T-helper 2 cell treated with Interferon-gamma antibody and Interleukin-4, amounts not matched to agents 5 μg/mL and 100 μg/mL, for 36 hours (primary cell): ENCODE measurements at regions not wholly inside any gene's neighbourhood (a gene's known extent, or its start where the extent isn't known, plus 50 kb on each side); places are given as distances from the start of the nearest gene placed in this dataset.
"Not testable (repeated sequence)": the region's sequence is repeated elsewhere in the genome, so short reads cannot be mapped to it uniquely, and the experiment has no call there.

Source experiments
- DNase-seq: peaks from one replicate; pipeline ENCODE4 v3.0.0; 2021; ENCODE audit warnings: low spot score
- H3K27ac Mint-ChIP-seq: one replicate; pipeline ENCODE4 v1.8.0; 2021; ENCODE audit warnings: mild to moderate bottlenecking, mixed read lengths
- H3K27me3 Mint-ChIP-seq: one replicate; pipeline ENCODE4 v1.8.0; 2021; ENCODE audit warnings: low read depth, mixed read lengths
- H3K36me3 Mint-ChIP-seq: one replicate; pipeline ENCODE4 v1.8.0; 2021; ENCODE audit warnings: low read depth, mixed read lengths
- H3K4me1 Mint-ChIP-seq: one replicate; pipeline ENCODE4 v1.8.0; 2021; ENCODE audit warnings: low read depth, mixed read lengths
- H3K4me3 Mint-ChIP-seq: one replicate; pipeline ENCODE4 v1.8.0; 2022; ENCODE audit warnings: mild to moderate bottlenecking, moderate library complexity, mixed read lengths
- H3K9me3 Mint-ChIP-seq: one replicate; pipeline ENCODE4 v1.8.0; 2021; ENCODE audit warnings: mixed read lengths

DNA sequence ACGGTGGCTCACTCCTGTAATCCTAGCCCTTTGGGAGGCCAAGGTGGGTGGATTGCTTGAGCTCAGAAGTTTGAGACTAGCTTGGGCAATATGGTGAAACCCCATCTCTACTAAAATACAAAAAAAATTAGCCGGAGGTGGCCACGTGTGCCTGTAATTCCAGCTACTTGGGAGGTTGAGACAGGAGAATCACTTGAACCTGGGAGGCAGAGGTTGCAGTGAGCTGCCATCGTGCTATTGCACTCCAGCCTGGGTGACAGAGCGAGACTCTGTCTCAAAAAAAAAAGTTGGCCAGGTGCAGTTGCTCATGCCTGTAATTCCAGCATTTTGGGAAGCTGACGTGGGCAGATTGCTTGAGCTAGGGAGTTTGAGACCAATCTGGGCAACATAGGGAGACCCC lies 79.2 kb upstream of the CLINT1 start:
- not testable (repeated sequence) for DNase-seq, H3K36me3 Mint-ChIP-seq, H3K27ac Mint-ChIP-seq, H3K4me3 Mint-ChIP-seq, H3K27me3 Mint-ChIP-seq, H3K4me1 Mint-ChIP-seq
- peaks cover 22% of the 10 kb centered on the region for H3K9me3 Mint-ChIP-seq

DNA sequence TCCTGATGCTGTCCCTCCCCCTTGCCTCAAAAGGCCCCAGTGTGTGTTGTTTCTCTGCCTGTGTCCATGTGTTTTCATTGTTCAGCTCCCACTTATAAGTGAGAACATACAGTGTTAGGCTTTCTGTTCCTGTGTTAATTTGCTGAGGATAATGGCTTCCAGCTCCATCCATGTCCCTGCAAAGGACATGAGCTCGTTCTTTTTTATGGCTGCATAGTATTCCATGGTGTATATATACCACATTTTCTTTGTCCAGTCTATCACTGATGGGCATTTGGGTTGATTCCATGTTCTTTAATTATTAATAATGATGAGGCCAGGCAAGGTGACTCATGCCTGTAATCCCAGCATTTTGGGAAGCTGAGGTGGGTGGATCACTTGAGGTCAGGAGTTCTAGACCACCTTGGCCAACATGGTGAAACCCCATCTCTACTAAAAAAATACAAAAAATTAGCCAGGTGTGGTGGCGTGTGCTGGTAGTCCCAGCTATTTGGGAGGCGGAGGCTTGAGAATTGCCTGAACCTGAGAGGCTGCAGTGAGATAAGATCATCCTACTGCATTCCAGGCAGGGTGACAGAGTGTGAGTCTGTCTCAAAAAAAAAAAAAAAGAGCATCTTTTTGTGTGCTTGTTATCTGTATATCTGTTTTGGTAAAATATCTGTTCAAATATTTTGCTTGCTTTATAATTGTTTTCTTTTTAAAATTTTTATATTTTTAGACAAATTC lies 78.0 kb upstream of the CLINT1 start:
- H3K27me3 Mint-ChIP-seq, DNase-seq, H3K4me1 Mint-ChIP-seq, H3K36me3 Mint-ChIP-seq, H3K4me3 Mint-ChIP-seq, H3K27ac Mint-ChIP-seq: not testable (repeated sequence)
- peaks cover 26% of the 10 kb centered on the region for H3K9me3 Mint-ChIP-seq

DNA sequence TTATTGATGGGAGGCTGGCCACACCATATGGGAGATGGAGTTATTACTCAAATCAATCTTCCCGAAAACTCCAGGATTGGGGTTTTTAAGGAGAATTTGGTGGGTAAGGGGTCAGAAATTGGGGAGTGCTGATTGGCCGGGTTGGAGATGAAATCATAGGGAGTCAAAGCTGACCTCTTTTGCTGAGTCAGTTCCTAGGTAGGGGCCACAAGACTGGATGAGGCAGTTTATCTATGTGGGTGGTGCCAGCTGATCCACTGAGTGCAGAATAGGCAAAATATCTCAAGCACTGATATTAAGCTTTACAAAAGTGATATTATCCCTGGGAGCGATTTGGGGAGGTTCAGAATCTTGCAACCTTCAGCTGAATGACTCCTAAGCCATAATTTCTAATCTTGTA lies 75.7 kb upstream of the CLINT1 start:
- Mint-ChIP-seq H3K4me1 (no peaks in the 10 kb centered on the region), H3K36me3 (no peaks in the 10 kb centered on the region), H3K27me3 (peaks cover 2% of the 10 kb centered on the region), H3K27ac (no peak overlapping the region), H3K4me3 (no peak overlapping the region), H3K9me3 (peaks cover 26% of the 10 kb centered on the region)
- DNase-seq: no peak

DNA sequence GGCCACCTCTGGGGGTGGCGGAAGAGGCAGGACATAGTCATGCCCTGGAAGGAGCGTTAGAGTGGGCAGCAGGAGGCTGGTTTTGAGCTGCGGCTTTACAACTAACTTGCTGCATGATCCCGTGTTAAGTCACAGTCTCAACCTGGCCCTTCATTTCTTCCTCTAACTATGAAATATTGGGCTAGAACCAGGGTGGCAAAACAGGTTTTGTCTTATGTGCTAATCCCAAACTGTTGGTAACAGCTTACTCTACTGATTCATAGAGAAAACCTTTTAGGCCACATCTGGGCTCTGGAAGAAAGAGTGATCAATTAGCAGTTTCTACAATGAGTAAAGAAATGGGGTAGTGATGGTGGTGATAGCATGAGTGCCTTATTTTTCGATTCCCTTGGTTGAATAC lies 74.1 kb upstream of the CLINT1 start:
- DNase-seq: no peak
- no peaks in the 10 kb centered on the region for H3K4me1 Mint-ChIP-seq
- no peak overlapping the region for H3K4me3 Mint-ChIP-seq
- H3K9me3 Mint-ChIP-seq: peaks cover 26% of the 10 kb centered on the region
- peaks cover 2% of the 10 kb centered on the region for H3K27me3 Mint-ChIP-seq
- H3K36me3 Mint-ChIP-seq: no peaks in the 10 kb centered on the region
- H3K27ac Mint-ChIP-seq: no peak overlapping the region

DNA sequence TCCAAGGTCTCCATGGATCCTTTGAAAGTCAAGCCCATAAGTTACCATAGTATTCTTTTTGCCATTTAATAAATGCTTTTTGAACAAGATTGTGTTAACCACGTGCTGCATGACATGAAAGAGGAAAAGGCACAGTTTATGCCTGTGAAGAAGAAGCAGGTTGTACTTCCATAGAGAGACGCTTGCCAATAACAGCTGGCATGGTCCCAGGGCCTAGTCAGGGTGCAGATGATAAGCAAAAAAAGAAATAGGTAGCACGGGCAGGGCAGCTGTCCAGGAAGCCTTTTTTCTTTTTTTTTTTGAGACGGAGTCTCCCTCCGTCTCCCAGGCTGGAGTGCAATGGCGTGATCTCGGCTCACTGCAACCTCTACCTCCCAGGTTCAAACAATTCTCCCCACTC lies 71.8 kb upstream of the CLINT1 start:
- H3K36me3 Mint-ChIP-seq: no peaks in the 10 kb centered on the region
- no peak for DNase-seq
- no peaks in the 10 kb centered on the region for H3K4me1 Mint-ChIP-seq
- no peak overlapping the region for H3K27ac Mint-ChIP-seq
- H3K4me3 Mint-ChIP-seq: no peak overlapping the region
- H3K9me3 Mint-ChIP-seq: peaks cover 24% of the 10 kb centered on the region
- peaks cover 2% of the 10 kb centered on the region for H3K27me3 Mint-ChIP-seq

DNA sequence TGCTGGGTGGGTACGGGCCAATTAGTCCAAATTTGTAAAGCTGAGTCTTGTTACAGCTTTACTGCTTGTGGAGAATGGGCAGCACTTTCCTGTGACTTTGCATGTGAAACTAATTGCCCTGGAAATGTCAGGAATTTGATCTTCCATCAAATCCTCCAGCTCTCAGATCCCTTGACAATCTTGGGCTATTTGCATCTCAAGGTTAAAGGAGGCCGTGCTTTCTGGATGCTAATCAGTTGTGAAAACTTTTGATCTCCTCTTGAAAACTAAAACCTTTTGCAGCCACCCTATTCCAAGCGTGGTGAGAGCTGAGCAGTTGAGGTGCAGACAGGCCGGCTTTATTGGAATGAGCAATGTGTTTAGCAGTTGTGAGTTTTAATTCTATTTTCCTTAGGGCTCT lies 68.0 kb upstream of the CLINT1 start:
- H3K27me3 Mint-ChIP-seq: no peaks in the 10 kb centered on the region
- peaks cover 11% of the 10 kb centered on the region for H3K4me1 Mint-ChIP-seq
- H3K9me3 Mint-ChIP-seq: no peaks in the 10 kb centered on the region
- H3K36me3 Mint-ChIP-seq: no peaks in the 10 kb centered on the region
- no peak overlapping the region for H3K4me3 Mint-ChIP-seq
- no peak for DNase-seq
- H3K27ac Mint-ChIP-seq: no peak overlapping the region

DNA sequence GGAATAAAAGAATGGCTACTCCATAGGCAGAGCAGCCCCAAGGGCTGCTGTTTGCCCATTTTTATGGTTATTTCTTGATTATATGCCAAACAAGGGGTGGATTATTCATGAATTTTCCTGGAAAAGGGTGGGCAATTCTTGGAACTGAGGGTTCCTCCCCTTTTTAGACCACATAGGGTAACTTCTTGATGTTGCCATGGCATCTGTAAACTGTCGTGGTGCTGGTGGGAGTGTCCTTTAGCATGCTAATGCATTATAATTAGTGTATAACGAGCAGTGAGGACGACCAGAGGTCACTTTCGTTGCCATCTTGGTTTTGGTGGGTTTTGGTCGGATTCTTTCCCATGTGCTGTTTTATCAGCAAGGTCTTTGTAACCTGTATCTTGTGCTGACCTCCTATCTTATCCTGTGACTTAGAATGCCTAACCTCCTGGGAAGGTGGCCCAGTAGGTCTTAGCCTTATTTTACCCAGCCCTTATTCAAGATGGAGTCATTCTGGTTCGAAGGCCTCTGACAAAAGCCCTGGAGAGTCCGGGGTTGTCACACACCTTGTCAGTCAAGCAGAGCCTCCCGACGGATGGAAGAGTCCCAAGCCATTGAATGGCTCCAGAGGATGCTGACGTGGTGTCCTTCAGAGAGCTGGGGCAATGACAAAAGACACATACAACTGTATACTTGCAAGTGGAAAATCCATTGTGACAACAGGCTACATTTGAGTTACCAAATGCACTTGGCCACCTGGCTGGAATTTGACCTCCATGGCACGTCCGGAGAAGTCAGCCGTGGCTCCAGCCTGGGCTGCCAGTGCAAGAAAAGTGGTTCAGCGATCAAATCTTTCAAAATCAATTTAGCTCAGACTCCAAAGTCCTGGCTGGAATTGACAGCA lies 67.1 kb upstream of the CLINT1 start:
- no peak overlapping the region for H3K27ac Mint-ChIP-seq
- H3K36me3 Mint-ChIP-seq: no peaks in the 10 kb centered on the region
- DNase-seq: no peak
- H3K27me3 Mint-ChIP-seq: no peaks in the 10 kb centered on the region
- no peaks in the 10 kb centered on the region for H3K9me3 Mint-ChIP-seq
- H3K4me1 Mint-ChIP-seq: peaks cover 11% of the 10 kb centered on the region
- no peak overlapping the region for H3K4me3 Mint-ChIP-seq

DNA sequence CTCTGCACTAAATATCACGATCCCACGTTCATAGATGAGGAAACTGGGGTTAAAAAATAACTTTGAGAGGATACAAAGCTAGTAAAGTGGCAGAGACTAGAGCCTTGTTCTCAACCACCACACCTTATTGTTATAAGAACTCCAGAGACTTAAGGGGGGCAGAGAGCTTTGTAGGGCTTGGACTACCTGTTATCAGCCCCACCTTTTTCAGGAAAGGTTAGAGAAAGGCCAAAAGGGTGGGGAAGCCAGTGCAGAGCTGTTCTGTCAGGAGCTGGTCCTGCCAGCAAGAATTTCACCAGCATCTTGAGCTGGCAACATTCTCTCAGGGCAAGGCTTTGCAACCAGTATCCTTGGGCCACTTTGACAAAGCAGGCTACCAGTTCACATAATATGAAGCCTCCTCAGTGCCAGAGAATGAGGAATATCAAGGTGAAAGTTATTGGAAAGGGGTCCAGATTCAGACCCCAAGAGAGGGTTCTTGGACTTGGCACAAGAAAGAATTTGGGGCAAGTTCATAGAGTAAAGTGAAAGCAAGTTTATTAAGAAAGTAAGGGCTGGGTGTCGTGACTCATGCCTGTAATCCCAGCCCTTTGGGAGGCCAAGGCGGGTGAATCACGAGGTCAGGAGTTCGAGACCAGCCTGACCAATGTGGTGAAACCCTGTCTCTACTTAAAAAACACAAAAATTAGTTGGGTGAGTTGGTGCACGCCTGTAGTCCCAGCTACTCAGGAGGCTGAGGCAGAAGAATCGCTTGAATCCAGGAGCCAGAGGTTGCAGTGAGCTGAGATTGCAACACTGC lies 66.2 kb upstream of the CLINT1 start:
- no peaks in the 10 kb centered on the region for H3K9me3 Mint-ChIP-seq
- no peak overlapping the region for H3K27ac Mint-ChIP-seq
- no peaks in the 10 kb centered on the region for H3K36me3 Mint-ChIP-seq
- peaks cover 14% of the 10 kb centered on the region for H3K4me1 Mint-ChIP-seq
- no peak overlapping the region for H3K4me3 Mint-ChIP-seq
- no peaks in the 10 kb centered on the region for H3K27me3 Mint-ChIP-seq
- DNase-seq: no peak

DNA sequence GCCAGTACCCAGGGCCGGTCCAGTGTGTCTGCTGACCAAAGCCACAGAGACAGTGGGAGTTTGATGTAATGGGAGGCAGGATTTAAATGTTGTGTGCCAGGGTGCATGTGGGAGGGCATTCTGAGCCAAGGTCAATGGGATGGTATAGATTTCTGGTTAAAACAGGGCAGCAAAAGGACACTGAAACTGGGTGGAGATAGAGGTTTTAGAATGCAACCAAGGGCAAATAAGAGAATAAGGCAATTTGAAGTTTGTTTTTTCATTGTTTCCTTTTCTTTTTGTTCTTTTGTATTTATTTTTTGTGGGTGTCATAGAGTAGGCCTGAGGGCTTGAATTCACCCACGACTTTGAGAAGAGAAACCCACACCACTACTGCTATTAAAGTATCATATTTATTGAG lies 65.5 kb upstream of the CLINT1 start:
- Mint-ChIP-seq H3K4me3 (no peak overlapping the region), H3K27me3 (no peaks in the 10 kb centered on the region), H3K4me1 (peaks cover 21% of the 10 kb centered on the region), H3K27ac (no peak overlapping the region), H3K9me3 (no peaks in the 10 kb centered on the region), H3K36me3 (no peaks in the 10 kb centered on the region)
- DNase-seq: no peak

DNA sequence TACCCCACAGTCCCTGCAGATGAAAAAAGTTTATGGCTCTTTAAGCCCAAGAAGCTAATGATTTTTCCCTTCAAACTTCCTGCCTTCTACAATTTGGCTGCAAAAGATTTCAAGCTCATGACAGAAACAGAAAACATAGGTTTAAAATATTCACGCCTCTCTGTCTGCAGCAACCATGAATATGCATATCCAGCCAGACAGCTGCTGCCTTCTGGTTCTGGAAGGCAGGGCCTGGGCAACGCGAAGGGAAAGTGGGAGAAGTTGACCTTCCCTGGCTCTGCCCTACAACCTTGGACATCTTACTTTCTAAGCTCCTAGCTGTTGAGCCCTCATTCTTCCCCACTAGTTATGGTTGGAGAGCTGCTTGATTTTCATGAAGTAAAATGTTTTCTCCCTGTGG lies 64.8 kb upstream of the CLINT1 start:
- DNase-seq: no peak
- no peak overlapping the region for H3K27ac Mint-ChIP-seq
- H3K9me3 Mint-ChIP-seq: no peaks in the 10 kb centered on the region
- H3K4me3 Mint-ChIP-seq: no peak overlapping the region
- H3K27me3 Mint-ChIP-seq: no peaks in the 10 kb centered on the region
- peaks cover 28% of the 10 kb centered on the region for H3K4me1 Mint-ChIP-seq
- H3K36me3 Mint-ChIP-seq: no peaks in the 10 kb centered on the region

DNA sequence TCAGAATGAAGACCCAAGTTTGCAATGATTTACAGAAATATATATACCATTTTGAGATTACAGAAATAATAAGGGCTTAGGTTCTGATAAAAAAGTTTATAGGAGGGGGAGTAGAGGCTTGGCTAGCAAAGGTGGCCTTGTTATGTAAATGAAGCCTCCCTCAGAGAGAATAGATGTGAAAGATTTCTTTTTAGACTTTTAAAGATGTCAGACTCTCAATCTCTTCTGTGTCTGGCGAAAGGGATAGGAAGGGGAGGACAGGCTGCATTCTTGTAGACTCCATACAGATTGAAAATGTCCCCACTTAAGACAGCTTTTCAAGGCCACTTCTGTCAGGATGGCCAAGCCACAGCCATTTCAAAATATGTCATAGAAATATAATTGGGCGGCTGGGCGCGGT lies 63.1 kb upstream of the CLINT1 start:
- Mint-ChIP-seq H3K27me3 (no peaks in the 10 kb centered on the region), H3K4me1 (peaks cover 42% of the 10 kb centered on the region), H3K4me3 (no peak overlapping the region), H3K9me3 (no peaks in the 10 kb centered on the region), H3K36me3 (no peaks in the 10 kb centered on the region), H3K27ac (no peak overlapping the region)
- no peak for DNase-seq

DNA sequence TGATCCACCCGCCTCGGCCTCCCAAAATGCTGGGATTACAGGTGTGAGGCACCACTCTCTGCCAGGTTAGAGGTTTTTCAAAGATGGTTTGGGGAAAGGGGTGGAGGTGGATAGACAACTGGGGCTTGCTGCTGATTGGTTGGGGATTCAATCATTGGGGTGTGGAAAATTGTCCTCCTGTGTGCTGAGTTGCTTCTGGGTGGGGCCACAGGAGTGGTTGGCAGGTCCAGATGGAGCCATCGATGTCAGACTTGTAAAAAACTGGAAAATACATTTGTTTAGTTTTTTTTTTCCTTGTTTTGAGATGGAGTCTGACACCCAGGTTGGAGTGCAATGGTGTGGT lies 61.9 kb upstream of the CLINT1 start:
- Mint-ChIP-seq H3K4me3 (no peak overlapping the region), H3K27ac (no peak overlapping the region), H3K9me3 (no peaks in the 10 kb centered on the region), H3K4me1 (peaks cover 42% of the 10 kb centered on the region), H3K27me3 (no peaks in the 10 kb centered on the region), H3K36me3 (no peaks in the 10 kb centered on the region)
- no peak for DNase-seq

DNA sequence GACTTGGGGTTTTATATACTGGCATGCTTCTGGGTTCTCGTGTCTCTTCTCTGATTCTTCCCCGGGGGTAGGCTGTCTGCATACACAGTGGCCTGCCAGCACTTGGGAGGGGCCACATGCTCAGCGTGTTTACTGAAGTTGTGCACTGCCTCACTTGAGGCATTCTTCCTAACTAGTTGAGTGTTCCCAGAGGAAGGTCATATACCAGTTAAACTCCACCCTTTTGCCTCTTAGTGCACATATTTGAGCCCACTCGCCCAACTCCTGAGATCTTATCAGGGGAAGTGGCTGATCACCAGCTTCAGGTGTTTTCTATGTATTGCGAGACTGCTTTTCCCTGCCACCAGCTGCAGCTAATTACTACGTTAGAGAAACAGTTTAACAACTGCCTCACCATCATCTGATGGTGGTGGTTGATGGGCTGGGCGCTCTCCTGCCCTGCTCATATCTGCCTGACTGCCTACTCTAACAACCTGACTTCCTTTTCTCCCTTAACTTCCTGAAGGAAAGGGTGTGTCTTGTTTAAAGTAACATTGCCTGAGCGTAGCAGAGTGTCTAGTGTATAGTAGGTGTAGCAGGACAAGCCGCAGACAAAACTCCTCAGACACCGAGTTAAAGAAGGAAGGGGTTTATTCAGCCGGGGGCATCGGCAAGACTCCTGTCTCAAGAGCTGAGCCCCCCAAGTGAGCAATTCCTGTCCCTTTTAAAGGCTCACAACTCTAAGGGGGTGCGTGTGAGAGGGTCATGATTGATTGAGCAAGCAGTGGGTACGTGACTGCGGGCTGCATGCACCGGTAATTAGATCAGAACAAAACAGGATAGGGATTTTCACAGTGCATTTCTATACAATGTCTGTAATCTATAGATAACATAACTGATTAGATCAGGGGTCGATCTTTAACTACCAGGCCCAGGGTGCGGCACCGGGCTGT lies 60.1 kb upstream of the CLINT1 start:
- Mint-ChIP-seq H3K27me3 (peaks cover 2% of the 10 kb centered on the region), H3K27ac (peak overlapping the region; percentile 90), H3K4me3 (peak overlapping the region; percentile 73), H3K4me1 (peaks cover 34% of the 10 kb centered on the region), H3K9me3 (no peaks in the 10 kb centered on the region), H3K36me3 (no peaks in the 10 kb centered on the region)
- peak; percentile 12 for DNase-seq
